Hepatocyte (in vitro differentiated cells): ENCODE measurements at regions not wholly inside any gene's neighbourhood (a gene's known extent, or its start where the extent isn't known, plus 50 kb on each side); places are given as distances from the start of the nearest gene placed in this dataset.

Source experiments
- CTCF ChIP-seq: fragments of 200-600 bp; sonication (generic); IDR thresholded peaks from 2 replicates; pipeline ENCODE4 v1.5.1; 2016; ENCODE audit warnings: antibody characterized with exemption, mild to moderate bottlenecking; ENCODE audit not compliant: poor library complexity
- EZH2 ChIP-seq: fragments of 200-600 bp; sonication (generic); IDR thresholded peaks from 2 replicates; pipeline ENCODE4 v1.6.1; 2016; ENCODE audit warnings: antibody characterized with exemption, mild to moderate bottlenecking, borderline replicate concordance
- EZH2phosphoT487 ChIP-seq: fragments of 200-600 bp; sonication (generic); IDR thresholded peaks from one replicate; pipeline ENCODE4 v1.6.1; 2018; ENCODE audit warnings: antibody characterized with exemption, mild to moderate bottlenecking, low read depth, moderate library complexity; ENCODE audit not compliant: unreplicated experiment, severe bottlenecking

GRCh38 chr12:87812030-87812429, 217.2 kb downstream of the C12orf50 start:
- TF ChIP-seq CTCF (no peak), EZH2 (no peak), EZH2phosphoT487 (no peak)
